Keratinocyte (primary cell): ENCODE measurements at regions not wholly inside any gene's neighbourhood (a gene's known extent, or its start where the extent isn't known, plus 50 kb on each side); places are given as distances from the start of the nearest gene placed in this dataset.

Experiments
- EZH2 ChIP-seq: IDR thresholded peaks from one replicate; pipeline ENCODE4 v1.6.1; 2012; ENCODE audit warnings: inconsistent platforms, mild to moderate bottlenecking, low read length, moderate library complexity
- TF ChIP-seq, protein P1 (sequence below), 3 experiments: IDR thresholded peaks in 1 of 3; conservative IDR thresholded peaks in 1 of 3; optimal IDR thresholded peaks in 1 of 3; 2 replicates in 2 of 3; 3 replicates in 1 of 3; pipeline versions ENCODE3 to v1.5.1; 2011; ENCODE audit warnings: low read length in 3 of 3, mild to moderate bottlenecking in 3 of 3, moderate library complexity in 2 of 3, control low read depth in 1 of 3, inconsistent platforms in 1 of 3; ENCODE audit not compliant: insufficient read depth in 2 of 3; ENCODE audit errors: extremely low read depth in 1 of 3

DNA sequence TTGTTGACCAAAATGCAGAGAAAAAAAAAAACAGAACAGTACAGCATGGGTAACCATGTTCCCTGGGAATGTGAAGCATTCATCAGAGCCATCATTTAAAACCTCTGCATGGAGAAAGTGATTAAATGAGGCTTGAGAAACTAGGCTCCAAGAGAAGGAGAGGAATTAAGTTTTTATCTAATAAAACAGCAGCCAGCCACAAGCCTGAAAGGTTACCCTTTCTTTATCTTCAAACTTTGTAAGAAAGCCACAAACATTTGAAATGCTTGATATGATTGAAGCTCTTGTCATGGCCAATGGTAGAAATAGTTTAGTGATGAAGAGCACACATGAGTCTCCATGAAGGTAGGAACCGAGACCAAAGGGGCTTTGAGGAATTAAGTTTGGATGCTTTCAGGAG is 144.9 kb upstream of the SYT1 start:
- TF ChIP-seq, protein P1, sequence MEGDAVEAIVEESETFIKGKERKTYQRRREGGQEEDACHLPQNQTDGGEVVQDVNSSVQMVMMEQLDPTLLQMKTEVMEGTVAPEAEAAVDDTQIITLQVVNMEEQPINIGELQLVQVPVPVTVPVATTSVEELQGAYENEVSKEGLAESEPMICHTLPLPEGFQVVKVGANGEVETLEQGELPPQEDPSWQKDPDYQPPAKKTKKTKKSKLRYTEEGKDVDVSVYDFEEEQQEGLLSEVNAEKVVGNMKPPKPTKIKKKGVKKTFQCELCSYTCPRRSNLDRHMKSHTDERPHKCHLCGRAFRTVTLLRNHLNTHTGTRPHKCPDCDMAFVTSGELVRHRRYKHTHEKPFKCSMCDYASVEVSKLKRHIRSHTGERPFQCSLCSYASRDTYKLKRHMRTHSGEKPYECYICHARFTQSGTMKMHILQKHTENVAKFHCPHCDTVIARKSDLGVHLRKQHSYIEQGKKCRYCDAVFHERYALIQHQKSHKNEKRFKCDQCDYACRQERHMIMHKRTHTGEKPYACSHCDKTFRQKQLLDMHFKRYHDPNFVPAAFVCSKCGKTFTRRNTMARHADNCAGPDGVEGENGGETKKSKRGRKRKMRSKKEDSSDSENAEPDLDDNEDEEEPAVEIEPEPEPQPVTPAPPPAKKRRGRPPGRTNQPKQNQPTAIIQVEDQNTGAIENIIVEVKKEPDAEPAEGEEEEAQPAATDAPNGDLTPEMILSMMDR (optimal IDR thresholded peaks at IDR 0.05 in 1 of 3, IDR thresholded peaks at IDR 0.05 in 1 of 3, conservative IDR thresholded peaks at IDR 0.05 in 1 of 3; ENCODE audit: extremely low read depth in 1 of 3, insufficient read depth in 2 of 3, low read length in 3 of 3): no peak
- TF ChIP-seq EZH2: no peak
